Colonic mucosa (tissue), 4 donors: ENCODE measurements at regions not wholly inside any gene's neighbourhood (a gene's known extent, or its start where the extent isn't known, plus 50 kb on each side); places are given as distances from the start of the nearest gene placed in this dataset.

Experiments used
- DNase-seq: peaks from one replicate; pipeline ENCODE4 v3.0.0-alpha.2; 2020
- H3K27ac ChIP-seq: fragments of 200-600 bp; one replicate; pipeline ENCODE4 v1.8.0; 2021
- H3K27me3 ChIP-seq: fragments of 200-600 bp; one replicate; pipeline ENCODE4 v1.8.0; 2021
- H3K36me3 ChIP-seq: fragments of 200-600 bp; one replicate; pipeline ENCODE4 v1.8.0; 2021
- H3K4me1 ChIP-seq: fragments of 200-600 bp; one replicate; pipeline ENCODE4 v1.8.0; 2021; ENCODE audit warnings: mild to moderate bottlenecking
- H3K4me3 ChIP-seq: fragments of 200-600 bp; one replicate; pipeline ENCODE4 v1.8.0; 2021
- H3K9ac ChIP-seq, 2 donors: one replicate each; pipeline ENCODE4 v1.7.0; 2013; ENCODE audit warnings: control low read depth in 2 of 2, low read depth in 2 of 2, low read length in 2 of 2
- H3K9me3 ChIP-seq: fragments of 200-600 bp; one replicate; pipeline ENCODE4 v1.8.0; 2021
- CTCF ChIP-seq: fragments of 200-600 bp; IDR thresholded peaks from one replicate; pipeline ENCODE4 v1.8.0; 2022; ENCODE audit warnings: antibody characterized with exemption, mild to moderate bottlenecking
- intact Hi-C: fragments of 100-400 bp; cut with DNase I; formaldehyde crosslinking; loops from one replicate; pipeline ENCODE4 v1.14.1; 2022
- donor health status: healthy.
- donor health status: DM: no; HTN: no; CAD: no.
- donor health status: DM: no; HTN: no; CAD: no.

- Histone ChIP-seq H3K36me3 (no peaks in the 10 kb centered on the region), H3K4me1 (no peaks in the 10 kb centered on the region), H3K9me3 (no peaks in the 10 kb centered on the region), H3K4me3 (no peak overlapping the region), H3K9ac (no peak overlapping the region), H3K27me3 (no peaks in the 10 kb centered on the region), H3K27ac (no peak overlapping the region)
- DNase-seq = no peak
- no peak for TF ChIP-seq CTCF
- intact Hi-C loops = no loop called here
These were observed 178.0 kb upstream of the BLID start for GRCh38 chr11:122294041-122294440.

GRCh38 chr11:122293296-122294023 is 177.4 kb upstream of the BLID start:
- no peak for TF ChIP-seq CTCF

GRCh38 chr11:122287401-122287800 is 171.4 kb upstream of the BLID start:
- Histone ChIP-seq H3K27me3 (no peaks in the 10 kb centered on the region), H3K36me3 (no peaks in the 10 kb centered on the region), H3K4me1 (no peaks in the 10 kb centered on the region), H3K9me3 (no peaks in the 10 kb centered on the region), H3K9ac (no peak overlapping the region), H3K27ac (no peak overlapping the region), H3K4me3 (no peak overlapping the region)
- intact Hi-C loops = no loop called here
- no peak for DNase-seq
- TF ChIP-seq CTCF = no peak

More at GRCh38 chr11:122293296-122294023, 177.4 kb upstream of the BLID start:
- Histone ChIP-seq H3K36me3 (no peaks in the 10 kb centered on the region), H3K27ac (no peak overlapping the region), H3K4me3 (no peak overlapping the region), H3K9me3 (no peaks in the 10 kb centered on the region), H3K27me3 (no peaks in the 10 kb centered on the region), H3K4me1 (no peaks in the 10 kb centered on the region), H3K9ac (no peak overlapping the region)
- intact Hi-C loops = no loop called here
- no peak for DNase-seq

GRCh38 chr11:122285070-122285988 is 169.3 kb upstream of the BLID start:
- Histone ChIP-seq H3K9me3 (no peaks in the 10 kb centered on the region), H3K4me3 (no peak overlapping the region), H3K27me3 (no peaks in the 10 kb centered on the region), H3K36me3 (no peaks in the 10 kb centered on the region), H3K4me1 (no peaks in the 10 kb centered on the region), H3K9ac (no peak overlapping the region), H3K27ac (no peak overlapping the region)
- intact Hi-C loops = no loop called here
- no peak for TF ChIP-seq CTCF
- DNase-seq = no peak

- Histone ChIP-seq H3K9me3 (no peaks in the 10 kb centered on the region), H3K4me3 (no peak overlapping the region), H3K9ac (no peak overlapping the region), H3K4me1 (no peaks in the 10 kb centered on the region), H3K27me3 (no peaks in the 10 kb centered on the region), H3K36me3 (no peaks in the 10 kb centered on the region), H3K27ac (no peak overlapping the region)
- TF ChIP-seq CTCF = no peak
- intact Hi-C loops = no loop called here
- no peak for DNase-seq
These were observed 164.9 kb upstream of the BLID start for GRCh38 chr11:122280870-122281269.
